Omental fat pad (tissue), 3 donors: ENCODE measurements at regions not wholly inside any gene's neighbourhood (a gene's known extent, or its start where the extent isn't known, plus 50 kb on each side); places are given as distances from the start of the nearest gene placed in this dataset.
"Not testable (repeated sequence)": the region's sequence is repeated elsewhere in the genome, so short reads cannot be mapped to it uniquely, and the experiment has no call there.

Source experiments
- ATAC-seq: fragments of 150-250 bp; one replicate; pipeline ENCODE4 v1.9.1; 2016; ENCODE audit warnings: mild to moderate bottlenecking, moderate library complexity; ENCODE audit not compliant: low FRiP score
- DNase-seq: peaks from one replicate; pipeline ENCODE4 v3.0.0-alpha.2; 2019; ENCODE audit warnings: low spot score
- TF ChIP-seq, protein P1 (sequence below), 3 donors: fragments of 450-650 bp; IDR thresholded peaks; one replicate each; pipeline ENCODE4 v1.5.1; 2016 to 2017; ENCODE audit warnings: antibody characterized with exemption in 3 of 3, mild to moderate bottlenecking in 3 of 3, moderate library complexity in 2 of 3

DNA sequence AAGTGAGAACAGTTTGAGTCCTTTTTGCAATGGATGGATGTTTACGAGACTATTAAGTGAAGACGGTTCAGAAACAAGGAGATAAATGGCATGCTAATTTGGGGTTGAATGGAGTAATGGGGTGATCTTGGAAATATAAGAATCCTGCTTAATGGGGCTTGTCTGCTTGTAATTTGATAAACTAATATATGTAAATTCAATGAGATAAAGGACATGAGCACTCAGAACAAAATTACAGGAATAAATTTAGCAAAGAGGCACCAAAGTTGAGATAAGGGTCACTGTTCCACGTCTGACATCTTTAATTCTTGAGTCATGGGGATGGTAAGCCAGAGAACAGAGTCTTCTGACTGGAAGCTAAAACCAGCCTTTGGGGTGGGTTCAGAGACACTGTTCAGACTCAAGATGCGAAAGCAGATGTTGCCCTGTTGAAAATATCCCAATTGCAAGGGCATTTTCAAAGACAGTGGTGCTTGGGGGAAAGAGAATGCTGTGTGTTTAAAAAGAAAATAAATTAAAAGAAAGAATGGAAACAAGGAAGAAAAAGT, 67.8 kb upstream of the CHRNB4 start:
- DNase-seq (no peak), ATAC-seq (no peak)
- TF ChIP-seq, protein P1, sequence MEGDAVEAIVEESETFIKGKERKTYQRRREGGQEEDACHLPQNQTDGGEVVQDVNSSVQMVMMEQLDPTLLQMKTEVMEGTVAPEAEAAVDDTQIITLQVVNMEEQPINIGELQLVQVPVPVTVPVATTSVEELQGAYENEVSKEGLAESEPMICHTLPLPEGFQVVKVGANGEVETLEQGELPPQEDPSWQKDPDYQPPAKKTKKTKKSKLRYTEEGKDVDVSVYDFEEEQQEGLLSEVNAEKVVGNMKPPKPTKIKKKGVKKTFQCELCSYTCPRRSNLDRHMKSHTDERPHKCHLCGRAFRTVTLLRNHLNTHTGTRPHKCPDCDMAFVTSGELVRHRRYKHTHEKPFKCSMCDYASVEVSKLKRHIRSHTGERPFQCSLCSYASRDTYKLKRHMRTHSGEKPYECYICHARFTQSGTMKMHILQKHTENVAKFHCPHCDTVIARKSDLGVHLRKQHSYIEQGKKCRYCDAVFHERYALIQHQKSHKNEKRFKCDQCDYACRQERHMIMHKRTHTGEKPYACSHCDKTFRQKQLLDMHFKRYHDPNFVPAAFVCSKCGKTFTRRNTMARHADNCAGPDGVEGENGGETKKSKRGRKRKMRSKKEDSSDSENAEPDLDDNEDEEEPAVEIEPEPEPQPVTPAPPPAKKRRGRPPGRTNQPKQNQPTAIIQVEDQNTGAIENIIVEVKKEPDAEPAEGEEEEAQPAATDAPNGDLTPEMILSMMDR (IDR thresholded peaks at IDR 0.05) = no peak

- not testable (repeated sequence) for ATAC-seq, DNase-seq
Measured at GRCh38 chr15:78706481-78707235, 65.6 kb upstream of the CHRNB4 start.

DNA sequence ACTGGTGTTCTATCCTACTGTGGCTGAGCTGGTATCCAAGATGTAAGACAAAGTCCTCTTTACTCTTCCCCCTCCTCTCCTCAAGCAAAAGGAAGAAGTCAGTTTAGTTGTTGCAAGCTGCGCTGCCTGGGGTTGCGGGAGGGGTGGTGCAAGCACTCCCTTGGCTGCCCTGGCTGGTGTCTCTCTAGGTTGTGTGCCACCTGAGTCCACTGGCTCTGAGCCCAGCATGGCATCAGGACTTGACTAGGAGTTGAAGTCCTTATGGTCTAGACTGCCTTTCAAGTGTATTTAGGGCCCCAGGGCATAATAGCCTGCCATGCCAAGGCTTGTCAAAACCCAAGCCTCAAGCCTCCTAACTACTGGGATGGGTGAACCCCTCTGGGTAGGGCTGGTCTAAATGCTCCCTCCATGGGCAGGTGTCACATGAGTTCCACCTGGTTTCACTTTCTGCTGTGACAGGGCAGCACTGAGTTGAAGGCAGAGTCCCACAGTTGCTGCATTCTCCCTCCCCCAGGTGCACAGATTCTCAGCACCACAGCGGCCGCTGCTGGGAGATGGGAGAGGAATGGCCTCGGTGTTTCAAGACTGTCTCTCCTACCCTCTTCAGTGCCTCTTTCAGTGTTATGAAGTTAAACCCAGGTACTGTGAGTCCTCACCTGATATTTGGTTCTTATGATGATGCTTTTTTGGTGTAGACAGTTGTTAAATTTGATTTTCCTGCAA, 62.5 kb upstream of the CHRNB4 start:
- not testable (repeated sequence) for DNase-seq, ATAC-seq

- DNase-seq (no peak), ATAC-seq (no peak)
- TF ChIP-seq, protein P1 (IDR thresholded peaks at IDR 0.05) = no peak
Measured at GRCh38 chr15:78702609-78703333, 61.8 kb upstream of the CHRNB4 start.

- DNase-seq = no peak
- no peak for ATAC-seq
- TF ChIP-seq, protein P1 (IDR thresholded peaks at IDR 0.05) = no peak
Measured at GRCh38 chr15:78697449-78697848, 56.4 kb upstream of the CHRNB4 start.

- DNase-seq (no peak), ATAC-seq (no peak)
- TF ChIP-seq, protein P1 (IDR thresholded peaks at IDR 0.05) = no peak
Measured at GRCh38 chr15:78696436-78696835, 55.4 kb upstream of the CHRNB4 start.

- DNase-seq (no peak), ATAC-seq (no peak)
- TF ChIP-seq, protein P1 (IDR thresholded peaks at IDR 0.05) = no peak
Measured at GRCh38 chr15:78695854-78696253, 54.8 kb upstream of the CHRNB4 start.
